ENCODE measurements at regions not wholly inside any gene's neighbourhood (a gene's known extent, or its start where the extent isn't known, plus 50 kb on each side); places are given as distances from the start of the nearest gene placed in this dataset.
"Not testable (repeated sequence)": the region's sequence is repeated elsewhere in the genome, so short reads cannot be mapped to it uniquely, and the experiment has no call there.

DNA sequence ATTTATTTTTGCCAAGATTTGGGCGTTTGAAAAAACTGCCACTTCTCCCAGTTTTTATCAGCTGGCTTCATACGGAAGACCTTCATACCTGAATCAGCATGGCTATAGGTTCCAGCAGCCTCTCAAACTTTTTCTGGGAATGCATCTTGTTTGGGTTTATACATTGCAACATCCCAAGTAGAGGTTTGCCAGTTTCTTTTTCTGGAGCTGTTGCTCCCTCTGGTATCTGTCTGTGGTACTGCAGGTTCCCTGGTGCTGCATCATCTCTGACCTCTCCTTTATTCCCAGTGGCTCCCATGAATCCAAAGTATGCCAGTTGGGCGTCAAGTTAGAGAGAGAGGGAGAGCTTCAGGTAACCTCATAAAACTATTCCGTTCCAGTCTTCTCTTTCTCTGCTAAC is 368.6 kb downstream of the ZNF33B start:
- TF ChIP-seq, protein P1, sequence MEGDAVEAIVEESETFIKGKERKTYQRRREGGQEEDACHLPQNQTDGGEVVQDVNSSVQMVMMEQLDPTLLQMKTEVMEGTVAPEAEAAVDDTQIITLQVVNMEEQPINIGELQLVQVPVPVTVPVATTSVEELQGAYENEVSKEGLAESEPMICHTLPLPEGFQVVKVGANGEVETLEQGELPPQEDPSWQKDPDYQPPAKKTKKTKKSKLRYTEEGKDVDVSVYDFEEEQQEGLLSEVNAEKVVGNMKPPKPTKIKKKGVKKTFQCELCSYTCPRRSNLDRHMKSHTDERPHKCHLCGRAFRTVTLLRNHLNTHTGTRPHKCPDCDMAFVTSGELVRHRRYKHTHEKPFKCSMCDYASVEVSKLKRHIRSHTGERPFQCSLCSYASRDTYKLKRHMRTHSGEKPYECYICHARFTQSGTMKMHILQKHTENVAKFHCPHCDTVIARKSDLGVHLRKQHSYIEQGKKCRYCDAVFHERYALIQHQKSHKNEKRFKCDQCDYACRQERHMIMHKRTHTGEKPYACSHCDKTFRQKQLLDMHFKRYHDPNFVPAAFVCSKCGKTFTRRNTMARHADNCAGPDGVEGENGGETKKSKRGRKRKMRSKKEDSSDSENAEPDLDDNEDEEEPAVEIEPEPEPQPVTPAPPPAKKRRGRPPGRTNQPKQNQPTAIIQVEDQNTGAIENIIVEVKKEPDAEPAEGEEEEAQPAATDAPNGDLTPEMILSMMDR (IDR thresholded peaks at IDR 0.05), result not testable (repeated sequence)
- not testable (repeated sequence) for TF ChIP-seq POLR2A (IDR thresholded peaks at IDR 0.05)

Data from lower leg skin (tissue), 3 donors.